ENCODE measurements at regions not wholly inside any gene's neighbourhood (a gene's known extent, or its start where the extent isn't known, plus 50 kb on each side); places are given as distances from the start of the nearest gene placed in this dataset.

GRCh38 chr10:121661451-121661851 lies 63.2 kb upstream of the FGFR2 start:
- H3K4me2 ChIP-seq = no peak overlapping the region
- H3K27ac Mint-ChIP-seq = no peak overlapping the region
- H3K4me3 ChIP-seq = no peak overlapping the region
- no peak overlapping the region for H3K27ac ChIP-seq (ENCODE audit: low read depth)
- H3K4me3 Mint-ChIP-seq = no peak overlapping the region
- H3K79me2 ChIP-seq (replicated peaks; ENCODE audit: insufficient read depth) = no peaks in the 10 kb centered on the region
- no peaks in the 10 kb centered on the region for H3F3A ChIP-seq (replicated peaks; ENCODE audit: low read depth)
- H3K9me3 Mint-ChIP-seq = peaks cover 3% of the 10 kb centered on the region; the same call in 2 of the 3 replicates
- H3K4me1 Mint-ChIP-seq = no peaks in the 10 kb centered on the region; the same call in 2 of the 3 replicates
- DNase-seq (ENCODE audit: low spot score) = no peak
- ATAC-seq = no peak
- H3K4me1 ChIP-seq (ENCODE audit: insufficient read depth) = no peaks in the 10 kb centered on the region
- no peaks in the 10 kb centered on the region for H3K9me2 ChIP-seq (ENCODE audit: insufficient read depth)
- TF ChIP-seq NANOG (IDR thresholded peaks at IDR 0.05; ENCODE audit: borderline replicate concordance) = no peak
- no peak for TF ChIP-seq CREB1 (CRISPR knock-in tag; IDR thresholded peaks at IDR 0.05; ENCODE audit: low read depth)
- TF ChIP-seq JUNB (IDR thresholded peaks at IDR 0.05; ENCODE audit: unreplicated experiment) = no peak
- TF ChIP-seq ETS1 (IDR thresholded peaks at IDR 0.05) = no peak
- no peak for TF ChIP-seq EZH2phosphoT487 (IDR thresholded peaks at IDR 0.05; ENCODE audit: unreplicated experiment)
- no peak for TF ChIP-seq POLR2AphosphoS5 (IDR thresholded peaks at IDR 0.05; ENCODE audit: low read depth)
- TF ChIP-seq EZH2 (IDR thresholded peaks at IDR 0.05; ENCODE audit: low read depth, unreplicated experiment) = no peak
- TF ChIP-seq ZNF331 (CRISPR knock-in tag; IDR thresholded peaks at IDR 0.05; ENCODE audit: low read depth) = no peak
- TF ChIP-seq ZNF462 (CRISPR knock-in tag; IDR thresholded peaks at IDR 0.05) = no peak
- TF ChIP-seq STAT1 (IDR thresholded peaks at IDR 0.05; ENCODE audit: unreplicated experiment) = no peak
- TF ChIP-seq REST (IDR thresholded peaks at IDR 0.05; ENCODE audit: unreplicated experiment) = no peak
- TF ChIP-seq ZNF114 (CRISPR knock-in tag; IDR thresholded peaks at IDR 0.05) = no peak
- TF ChIP-seq CTCF (conservative IDR thresholded peaks at IDR 0.05; ENCODE audit: low read depth in 2 of 2) = no peak
- no peaks in the 10 kb centered on the region for H4K20me1 ChIP-seq (replicated peaks; ENCODE audit: insufficient read depth)
- peaks cover 6% of the 10 kb centered on the region for H3K27me3 Mint-ChIP-seq (ENCODE audit: insufficient read depth, low read depth, poor library complexity)
- H3K36me3 Mint-ChIP-seq (ENCODE audit: low read depth) = no peaks in the 10 kb centered on the region; the same call in 2 of the 3 replicates
- no peaks in the 10 kb centered on the region for H3K27me3 ChIP-seq (ENCODE audit: insufficient read depth)
- no peaks in the 10 kb centered on the region for H3K36me3 ChIP-seq (ENCODE audit: insufficient read depth)
- H2AFZ ChIP-seq = peak overlapping the region; percentile 63; the same call in 1 of the 2 replicates

Measured in GM23338 (cell line).